ENCODE measurements at regions not wholly inside any gene's neighbourhood (a gene's known extent, or its start where the extent isn't known, plus 50 kb on each side); places are given as distances from the start of the nearest gene placed in this dataset.

GRCh38 chr4:81375745-81376144 lies 96.0 kb downstream of the RASGEF1B start:
- H3K9me3 ChIP-seq: no peaks in the 10 kb centered on the region
- no peak for TF ChIP-seq CTCF (IDR thresholded peaks at IDR 0.05)
- no peak for TF ChIP-seq POLR2A (IDR thresholded peaks at IDR 0.05)
- ATAC-seq (no peak), DNase-seq (no peak)
- H3K27me3 ChIP-seq: no peaks in the 10 kb centered on the region
- no peaks in the 10 kb centered on the region for H3K36me3 ChIP-seq (replicated peaks in 1 of 2; ENCODE audit: insufficient read depth in 1 of 2, low read depth in 2 of 2)
- H3K4me1 ChIP-seq: peaks cover 14% of the 10 kb centered on the region
- H3K27ac ChIP-seq: no peak overlapping the region
- no peak overlapping the region for H3K4me3 ChIP-seq
- WGBS, 2 donors: 84 to 92% methylated on average over 4 of the region's 4 CpGs
- intact Hi-C loops (cut with DNase I): no loop called here

DNA sequence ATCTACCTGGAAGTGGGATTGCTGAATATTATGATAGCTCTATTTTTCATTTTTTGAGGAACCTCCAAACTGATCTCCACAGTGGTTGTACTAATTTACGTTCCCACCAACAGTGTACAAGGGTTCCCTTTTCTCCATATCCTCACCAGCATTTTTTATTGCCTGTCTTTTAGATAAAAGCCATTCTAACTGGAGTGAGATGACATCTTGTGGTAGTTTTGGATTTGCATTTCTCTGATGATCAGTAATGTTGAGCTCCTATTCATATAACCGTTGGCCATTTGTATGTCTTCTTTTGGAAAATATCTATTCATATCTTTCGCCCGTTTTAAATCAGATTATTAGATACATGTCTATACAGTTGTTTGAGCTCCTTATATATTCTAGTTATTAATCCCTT lies 101.8 kb downstream of the RASGEF1B start:
- intact Hi-C loops (cut with DNase I): no loop called here
- no peak for DNase-seq
- Histone ChIP-seq H3K36me3 (replicated peaks in 1 of 2; ENCODE audit: insufficient read depth in 1 of 2, low read depth in 2 of 2) (no peaks in the 10 kb centered on the region), H3K27me3 (no peaks in the 10 kb centered on the region), H3K27ac (no peak overlapping the region), H3K9me3 (no peaks in the 10 kb centered on the region), H3K4me1 (no peaks in the 10 kb centered on the region), H3K4me3 (no peak overlapping the region)
- 68 to 70% methylated on average over 4 of the region's 4 CpGs for WGBS, 2 donors
- no peak for ATAC-seq
- TF ChIP-seq POLR2A (IDR thresholded peaks at IDR 0.05) (no peak), CTCF (IDR thresholded peaks at IDR 0.05) (no peak)

DNA sequence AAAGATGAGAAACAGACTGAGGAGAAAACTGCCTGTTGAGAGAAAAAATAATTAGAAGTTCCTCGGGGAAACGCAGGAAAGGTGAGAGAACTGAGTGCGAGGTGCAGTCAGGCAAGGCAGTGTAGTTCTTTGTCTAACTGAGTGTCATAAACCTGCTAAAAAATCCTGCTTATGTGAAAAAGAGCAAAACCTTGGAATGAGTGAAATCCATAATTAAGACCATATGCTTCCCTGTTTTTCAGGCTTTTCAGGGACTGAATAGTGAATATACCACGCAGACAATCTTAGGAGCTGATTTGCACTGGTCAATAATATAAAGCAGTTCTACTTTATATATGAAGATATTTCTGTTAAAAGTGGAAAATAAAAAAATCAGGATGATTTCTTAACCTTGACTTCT lies 104.9 kb downstream of the RASGEF1B start:
- Histone ChIP-seq H3K27ac (no peak overlapping the region), H3K9me3 (no peaks in the 10 kb centered on the region), H3K36me3 (replicated peaks in 1 of 2; ENCODE audit: insufficient read depth in 1 of 2, low read depth in 2 of 2) (no peaks in the 10 kb centered on the region), H3K27me3 (no peaks in the 10 kb centered on the region), H3K4me1 (no peaks in the 10 kb centered on the region), H3K4me3 (no peak overlapping the region)
- ATAC-seq (no peak), DNase-seq (no peak)
- TF ChIP-seq POLR2A (IDR thresholded peaks at IDR 0.05) (no peak), CTCF (IDR thresholded peaks at IDR 0.05) (no peak)
- intact Hi-C loops (cut with DNase I): no loop called here
- WGBS, 2 donors: 82 to 89% methylated on average over 4 of the region's 4 CpGs

DNA sequence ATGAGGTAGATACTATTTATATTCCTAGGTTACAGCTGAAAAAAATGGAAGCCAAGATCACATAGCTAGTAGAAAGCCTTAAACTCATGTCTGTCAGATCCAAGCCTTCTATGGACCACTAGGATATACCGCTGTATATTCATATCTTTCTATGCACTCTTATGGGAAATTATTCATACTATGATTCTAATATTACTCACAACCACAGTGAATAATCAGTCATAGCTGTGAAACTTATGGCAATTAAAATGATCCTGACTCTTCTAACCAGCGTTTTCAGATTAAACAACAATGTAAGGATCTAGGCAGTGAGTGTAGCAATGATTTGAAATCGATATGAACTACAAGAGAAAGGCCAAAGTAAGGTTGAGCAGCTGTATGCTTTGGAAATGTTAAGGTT lies 111.0 kb downstream of the RASGEF1B start:
- H3K4me1 ChIP-seq: peaks cover 4% of the 10 kb centered on the region
- no peaks in the 10 kb centered on the region for H3K9me3 ChIP-seq
- no peak overlapping the region for H3K4me3 ChIP-seq
- TF ChIP-seq CTCF (IDR thresholded peaks at IDR 0.05) (no peak), POLR2A (IDR thresholded peaks at IDR 0.05) (no peak)
- DNase-seq: no peak
- H3K36me3 ChIP-seq (replicated peaks in 1 of 2; ENCODE audit: insufficient read depth in 1 of 2, low read depth in 2 of 2): no peaks in the 10 kb centered on the region
- intact Hi-C loops (cut with DNase I): no loop called here
- 71 to 72% methylated on average over 3 of the region's 3 CpGs for WGBS, 2 donors
- no peak for ATAC-seq
- no peak overlapping the region for H3K27ac ChIP-seq
- no peaks in the 10 kb centered on the region for H3K27me3 ChIP-seq

DNA sequence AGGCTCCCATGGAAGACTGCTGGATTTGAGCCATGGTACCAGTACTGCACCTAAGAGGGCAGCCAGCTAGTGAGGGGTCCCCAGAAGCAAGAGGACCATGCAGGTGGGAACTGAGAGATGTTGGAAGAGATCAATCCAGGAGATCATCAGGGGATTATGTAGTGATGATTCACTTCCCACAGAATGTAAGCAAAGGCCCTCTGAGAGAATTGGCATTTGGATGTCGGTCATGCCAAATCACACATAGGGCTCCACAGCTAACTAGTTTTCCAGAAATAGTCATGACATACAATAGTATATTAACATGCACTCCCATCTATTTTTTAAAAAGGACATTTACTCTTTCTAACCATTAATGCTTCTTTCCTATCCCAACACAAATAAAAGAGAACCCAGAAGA lies 112.5 kb downstream of the RASGEF1B start:
- DNase-seq (no peak), ATAC-seq (no peak)
- H3K4me1 ChIP-seq: peaks cover 4% of the 10 kb centered on the region
- no peak overlapping the region for H3K4me3 ChIP-seq
- 87 to 89% methylated on average over 1 of the region's 1 CpG for WGBS, 2 donors
- H3K27me3 ChIP-seq: no peaks in the 10 kb centered on the region
- intact Hi-C loops (cut with DNase I): loop anchor here (10.0 kb wide), 1 partner anchor 284 kb away; no protein-coding TSS in a partner anchor
- H3K36me3 ChIP-seq (replicated peaks in 1 of 2; ENCODE audit: insufficient read depth in 1 of 2, low read depth in 2 of 2): no peaks in the 10 kb centered on the region
- no peak overlapping the region for H3K27ac ChIP-seq
- no peaks in the 10 kb centered on the region for H3K9me3 ChIP-seq
- TF ChIP-seq POLR2A (IDR thresholded peaks at IDR 0.05): no peak
